HG03025 (cell line): ENCODE measurements at regions not wholly inside any gene's neighbourhood (a gene's known extent, or its start where the extent isn't known, plus 50 kb on each side); places are given as distances from the start of the nearest gene placed in this dataset.

Experiments
- ATAC-seq: cut with Tn5 transposase; IDR thresholded peaks from one replicate; pipeline ENCODE4 v1.9.1; 2021; ENCODE audit warnings: mild to moderate bottlenecking, moderate library complexity; ENCODE audit not compliant: unreplicated experiment, low FRiP score

GRCh38 chr1:56236688-56237087 is 342.7 kb downstream of the PLPP3 start:
- no peak for ATAC-seq

DNA sequence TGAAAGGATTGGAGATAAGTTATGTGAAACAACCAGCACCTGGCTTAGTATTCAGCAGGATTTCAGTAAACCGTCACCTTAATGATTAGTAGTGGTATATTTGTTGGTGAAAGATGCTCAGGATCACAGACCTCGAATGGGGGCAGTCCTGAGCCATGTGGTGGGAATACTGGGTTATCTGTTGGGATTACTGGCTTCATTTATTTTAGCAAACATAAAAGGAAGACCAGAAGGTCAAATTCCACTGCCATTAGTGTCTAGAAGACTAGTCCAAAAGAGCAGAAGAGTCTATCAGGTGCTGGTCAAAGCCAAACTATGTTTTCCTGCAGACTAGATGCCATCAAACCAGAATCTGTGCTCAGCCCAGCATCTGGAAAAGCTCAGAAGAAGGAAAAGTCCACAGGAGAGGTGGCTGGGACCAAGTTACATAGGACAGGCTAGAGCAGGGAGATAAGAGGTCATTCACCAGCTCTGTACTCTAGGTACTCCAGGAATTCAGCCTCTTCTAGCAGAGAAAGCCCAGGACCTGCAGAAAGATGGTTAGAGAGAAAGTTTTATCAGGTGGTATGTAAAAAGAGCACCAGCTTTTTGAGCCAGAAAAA is 343.4 kb downstream of the PLPP3 start:
- ATAC-seq, result no peak

DNA sequence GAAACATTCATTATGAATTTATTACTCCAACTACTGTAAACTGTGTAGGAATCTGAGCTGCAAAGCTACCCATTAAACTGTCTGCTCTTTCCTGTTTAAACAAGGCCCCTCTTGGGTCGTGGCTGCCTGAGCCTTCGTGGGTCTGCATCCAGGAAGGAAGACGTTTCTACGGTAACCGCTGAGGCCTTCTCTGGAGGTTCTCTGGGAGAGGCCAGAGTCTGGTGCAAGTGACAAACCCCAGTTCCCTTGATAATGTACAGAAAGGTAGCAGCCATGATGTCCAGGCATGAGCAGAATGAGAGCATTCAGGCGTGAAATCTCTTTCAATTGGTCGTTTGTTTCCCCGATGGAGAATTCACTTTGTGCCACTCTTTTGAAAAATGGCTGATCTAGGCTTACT is 350.2 kb downstream of the PLPP3 start:
- ATAC-seq, result no peak

DNA sequence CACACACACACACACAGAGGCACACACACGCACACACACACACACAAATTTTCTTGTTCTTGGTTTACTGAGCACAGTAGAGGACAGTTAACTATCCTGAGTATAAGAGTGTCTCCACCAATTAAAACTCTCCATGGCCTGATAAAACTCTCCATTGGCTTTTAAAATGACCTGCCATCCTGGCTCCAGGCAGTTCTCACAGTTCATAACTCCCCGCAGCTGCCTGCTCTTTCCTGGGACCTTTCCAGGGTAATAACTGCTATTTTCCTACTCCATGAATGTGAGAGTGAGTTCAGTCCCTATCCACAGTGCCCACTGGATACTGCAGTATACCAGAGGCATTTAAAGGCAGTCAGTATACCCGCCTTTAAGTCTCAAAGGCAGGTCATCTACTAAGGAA is 351.5 kb downstream of the PLPP3 start:
- no peak for ATAC-seq

DNA sequence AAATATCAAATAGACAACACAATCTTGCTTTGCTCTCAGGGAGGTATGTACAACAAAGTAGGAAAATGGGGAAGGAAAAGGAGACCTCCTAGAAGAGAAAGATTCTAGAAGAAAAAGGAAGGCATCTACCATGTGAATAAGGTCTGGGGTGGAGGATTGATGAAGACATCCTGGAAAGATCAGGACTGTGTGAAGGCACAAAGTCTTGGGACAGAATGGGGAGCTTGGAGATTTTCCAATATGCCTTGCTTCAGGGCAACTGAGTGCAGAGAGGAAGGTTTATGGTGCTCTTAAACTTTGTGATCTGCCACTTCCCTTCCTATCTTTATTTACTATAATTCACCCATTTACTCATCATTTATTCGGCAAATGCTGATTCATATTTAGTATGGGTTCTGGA is 352.0 kb downstream of the PLPP3 start:
- no peak for ATAC-seq

GRCh38 chr1:56225964-56226815 is 353.2 kb downstream of the PLPP3 start:
- no peak for ATAC-seq

DNA sequence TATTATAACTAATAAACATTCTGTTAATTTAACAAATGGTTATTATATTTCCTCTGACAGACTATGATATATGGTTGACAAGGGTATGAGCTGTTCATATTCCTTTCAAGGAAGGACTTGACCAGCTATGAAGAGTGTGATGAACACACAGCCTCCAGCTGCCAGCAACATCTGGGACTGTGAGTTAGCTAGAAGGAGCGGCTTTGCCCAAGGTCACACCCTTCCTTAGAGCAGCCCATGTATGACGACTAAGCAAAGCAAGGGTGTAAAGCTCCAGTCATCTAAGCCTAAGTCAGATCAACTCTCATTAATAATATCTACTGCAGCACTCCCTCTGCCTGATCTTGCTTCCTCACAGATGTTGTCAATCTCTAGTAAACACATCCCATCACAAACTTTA is 355.4 kb downstream of the PLPP3 start:
- no peak for ATAC-seq

- ATAC-seq, result no peak
Measured at GRCh38 chr1:56222914-56223540, 356.3 kb downstream of the PLPP3 start.

- ATAC-seq, result no peak
Measured at GRCh38 chr1:56220021-56220420, 359.3 kb downstream of the PLPP3 start.

- ATAC-seq, result no peak
Measured at GRCh38 chr1:56218023-56218422, 361.3 kb downstream of the PLPP3 start.

GRCh38 chr1:56216218-56216617 is 363.1 kb downstream of the PLPP3 start:
- no peak for ATAC-seq

DNA sequence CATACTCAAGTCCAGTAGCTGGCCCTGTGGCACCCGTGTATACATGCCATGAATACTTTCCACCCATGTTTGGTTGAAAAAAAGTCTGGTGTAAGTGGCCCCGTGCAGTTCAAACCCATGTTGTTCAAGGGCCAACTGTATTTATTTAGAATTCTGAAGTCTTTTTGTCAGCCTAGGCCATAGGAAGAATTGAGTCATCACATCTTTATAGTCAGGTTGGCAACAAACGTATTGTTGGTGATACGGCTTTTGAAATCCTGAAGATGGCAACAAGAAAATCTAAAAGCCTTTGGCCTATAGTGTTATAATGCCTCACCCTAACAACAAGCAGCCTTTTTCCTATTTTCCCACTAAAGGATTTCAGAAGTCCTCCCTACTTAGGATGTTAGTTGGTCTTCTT is 363.6 kb downstream of the PLPP3 start:
- no peak for ATAC-seq

DNA sequence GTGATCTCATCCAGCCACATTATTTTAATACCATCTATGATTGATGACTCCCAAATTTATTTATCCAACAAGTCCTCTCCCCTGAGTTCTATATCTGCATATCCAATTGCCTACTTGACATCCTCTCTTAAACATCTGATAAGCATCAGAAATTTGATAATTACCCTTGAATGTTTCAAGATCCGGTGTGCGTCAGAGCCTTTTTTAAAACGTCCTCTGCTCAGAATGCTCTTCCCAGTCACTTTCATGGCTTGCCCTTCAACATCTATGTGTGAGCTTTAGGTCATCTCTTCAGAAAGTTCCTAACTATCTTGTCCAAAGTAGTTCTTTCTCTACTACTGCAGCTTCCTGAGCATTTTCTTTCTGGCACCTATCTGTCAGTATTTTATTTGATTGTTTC is 364.3 kb downstream of the PLPP3 start:
- no peak for ATAC-seq

DNA sequence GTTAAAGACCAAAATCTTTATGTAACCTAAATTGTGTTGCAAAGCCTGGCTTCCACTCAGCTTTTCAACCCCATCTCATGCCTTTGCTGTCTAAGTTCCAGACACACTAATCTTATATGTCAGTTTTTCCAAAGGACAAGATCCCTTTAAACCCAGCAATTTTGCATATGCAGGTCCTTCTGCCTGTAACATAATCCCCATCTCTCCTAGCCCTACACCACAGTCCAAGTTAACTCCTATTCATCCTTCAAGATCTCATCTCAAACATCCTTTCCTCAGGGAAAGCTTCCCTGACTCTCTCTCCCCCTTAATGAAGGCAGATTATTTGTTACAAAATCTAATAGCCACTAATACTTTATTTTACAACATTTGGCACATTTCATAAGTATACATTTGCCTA is 366.3 kb downstream of the PLPP3 start:
- no peak for ATAC-seq

GRCh38 chr1:56212143-56212542 is 367.2 kb downstream of the PLPP3 start:
- ATAC-seq, result no peak

DNA sequence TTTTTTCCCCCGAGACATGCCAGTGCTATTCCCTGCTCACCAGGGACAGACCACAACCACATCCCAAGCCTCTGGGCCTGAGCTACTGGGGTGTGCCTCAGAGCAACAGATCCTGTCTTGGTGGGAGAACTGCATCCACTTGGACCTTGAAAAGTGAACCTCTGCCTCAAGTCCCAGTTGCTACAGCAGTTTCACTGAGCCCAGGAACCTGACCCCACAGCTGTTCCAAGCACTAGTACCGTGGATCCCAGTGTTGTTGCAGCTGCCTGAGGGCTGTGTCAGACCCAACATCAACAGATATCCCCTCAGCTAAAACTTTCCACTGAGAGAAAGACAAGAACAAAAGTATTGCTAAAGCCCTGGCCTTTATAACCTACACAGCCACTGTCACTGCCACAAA is 373.0 kb downstream of the PLPP3 start:
- ATAC-seq, result no peak

DNA sequence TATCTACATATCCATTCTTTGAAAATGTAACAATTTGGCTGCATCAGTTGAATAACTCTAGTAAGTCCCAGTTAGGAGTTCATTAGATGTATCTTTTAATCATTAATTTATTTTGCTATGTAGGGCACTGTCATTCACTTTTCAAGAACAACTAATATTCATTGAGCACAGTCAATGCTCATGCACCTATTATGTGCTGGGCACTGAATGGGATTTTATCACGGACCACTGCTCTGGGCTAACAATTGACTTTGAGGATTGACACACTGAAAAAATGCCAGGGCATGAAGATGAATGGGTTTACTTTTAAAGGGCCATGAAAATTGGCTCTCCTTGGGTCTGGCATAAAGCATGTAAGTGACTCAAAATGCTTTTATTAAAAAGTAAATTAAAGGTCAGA is 375.2 kb downstream of the PLPP3 start:
- ATAC-seq, result no peak

- ATAC-seq, result no peak
Measured at GRCh38 chr1:56202796-56203492, 376.4 kb downstream of the PLPP3 start.

- no peak for ATAC-seq
Measured at GRCh38 chr1:56202186-56202585, 377.2 kb downstream of the PLPP3 start.

GRCh38 chr1:56200896-56201295 is 378.5 kb downstream of the PLPP3 start:
- ATAC-seq, result no peak

DNA sequence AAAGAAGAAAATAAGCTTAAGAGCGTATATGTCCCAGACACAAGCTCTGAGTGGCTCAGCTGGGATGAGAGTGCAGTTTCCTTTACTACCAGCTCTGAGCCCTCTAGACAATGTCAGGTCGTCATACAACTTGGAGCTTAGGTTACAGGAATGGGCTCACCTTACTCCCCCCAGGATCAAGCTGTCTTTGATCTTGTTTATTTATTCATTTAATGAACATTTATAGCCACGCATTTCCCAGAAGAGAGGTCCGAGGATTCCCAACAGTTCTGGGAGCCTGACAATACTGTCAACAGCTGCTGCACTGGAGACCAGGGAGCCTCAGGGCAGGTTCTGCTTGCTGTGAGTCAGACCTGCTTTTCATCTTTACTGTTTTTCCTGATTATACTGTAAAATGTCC is 378.9 kb downstream of the PLPP3 start:
- no peak for ATAC-seq
